ENCODE measurements at regions not wholly inside any gene's neighbourhood (a gene's known extent, or its start where the extent isn't known, plus 50 kb on each side); places are given as distances from the start of the nearest gene placed in this dataset.

- H3K27me3 ChIP-seq (replicated peaks in 1 of 2; ENCODE audit: control insufficient read depth in 2 of 2, extremely low read depth in 1 of 2, insufficient read depth in 2 of 2, low read length in 1 of 2): peaks cover 12 to 25% of the 10 kb centered on the region in 2 experiments
- no peaks in the 10 kb centered on the region for H3K4me1 ChIP-seq (ENCODE audit: control insufficient read depth in 1 of 2, extremely low read depth in 1 of 2, insufficient read depth in 2 of 2, low read length in 2 of 2)
- H3K4me1 Mint-ChIP-seq: no peaks in the 10 kb centered on the region
- H3K4me3 Mint-ChIP-seq: no peak overlapping the region
- H3K9me3 Mint-ChIP-seq: no peaks in the 10 kb centered on the region
- ChIA-PET POLR2A (no interaction called here), CTCF (no interaction called here)
- WGBS (ENCODE audit: insufficient coverage): 83% methylated on average over 3 of the region's 5 CpGs
- no peak overlapping the region for H3K27ac Mint-ChIP-seq
- H3K27ac ChIP-seq (ENCODE audit: low read length): no peak overlapping the region
- H3K4me3 ChIP-seq (ENCODE audit: control insufficient read depth in 1 of 2, extremely low read depth in 1 of 2, low read length in 1 of 2): no peak overlapping the region
- DNase-seq: no peak
- ATAC-seq (replicated peaks in 1 of 4): no peak
- peaks cover 42 to 56% of the 10 kb centered on the region in 2 donors for H3K27me3 Mint-ChIP-seq
- H3K36me3 ChIP-seq (ENCODE audit: control insufficient read depth in 2 of 2, extremely low read depth in 1 of 2, insufficient read depth in 1 of 2, low read length in 1 of 2): no peaks in the 10 kb centered on the region
- no peaks in the 10 kb centered on the region for H3K36me3 Mint-ChIP-seq
- no peaks in the 10 kb centered on the region for H3K9me3 ChIP-seq
These were observed 119.5 kb downstream of the SEC23IP start for GRCh38 chr10:120012131-120012400.

GRCh38 chr10:120012566-120012965, 120.0 kb downstream of the SEC23IP start:
- Mint-ChIP-seq H3K36me3 (no peaks in the 10 kb centered on the region), H3K4me1 (no peaks in the 10 kb centered on the region), H3K27me3 (peaks cover 42 to 56% of the 10 kb centered on the region in 2 donors), H3K4me3 (no peak overlapping the region), H3K9me3 (no peaks in the 10 kb centered on the region), H3K27ac (no peak overlapping the region)
- DNase-seq: no peak
- POLR2A ChIA-PET: no interaction called here
- CTCF ChIA-PET: no interaction called here
- ATAC-seq (replicated peaks in 1 of 4): no peak
- H3K27me3 ChIP-seq (replicated peaks in 1 of 2; ENCODE audit: control insufficient read depth in 2 of 2, extremely low read depth in 1 of 2, insufficient read depth in 2 of 2, low read length in 1 of 2): peaks cover 12 to 25% of the 10 kb centered on the region in 2 experiments
- WGBS (ENCODE audit: insufficient coverage): 85% methylated on average over 4 of the region's 7 CpGs
- no peaks in the 10 kb centered on the region for H3K36me3 ChIP-seq (ENCODE audit: control insufficient read depth in 2 of 2, extremely low read depth in 1 of 2, insufficient read depth in 1 of 2, low read length in 1 of 2)
- no peak overlapping the region for H3K27ac ChIP-seq (ENCODE audit: low read length)
- H3K9me3 ChIP-seq: no peaks in the 10 kb centered on the region
- H3K4me1 ChIP-seq (ENCODE audit: control insufficient read depth in 1 of 2, extremely low read depth in 1 of 2, insufficient read depth in 2 of 2, low read length in 2 of 2): no peaks in the 10 kb centered on the region
- no peak overlapping the region for H3K4me3 ChIP-seq (ENCODE audit: control insufficient read depth in 1 of 2, extremely low read depth in 1 of 2, low read length in 1 of 2)

DNA sequence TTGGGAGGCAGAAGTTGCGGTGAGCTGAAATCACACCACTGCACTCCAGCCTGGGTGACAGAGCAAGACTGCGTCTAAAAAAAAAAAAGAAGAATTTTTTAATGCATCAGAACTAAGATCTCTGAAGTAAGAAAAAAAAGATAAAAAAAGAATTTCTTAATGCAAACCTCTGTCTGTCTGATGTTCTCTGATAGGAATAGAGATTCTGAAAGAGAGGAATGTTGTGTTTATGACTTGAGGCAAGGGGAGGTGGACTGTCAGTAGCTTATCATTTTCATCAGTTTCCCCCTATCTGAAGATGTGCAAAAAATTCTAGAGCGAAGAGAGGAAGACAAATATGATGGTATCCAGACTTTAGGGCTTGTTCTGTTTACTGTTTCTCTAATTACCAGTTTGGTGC, 121.5 kb downstream of the SEC23IP start:
- H3K9me3 ChIP-seq: no peaks in the 10 kb centered on the region
- no CpG with 5 or more reads among the region's 3 CpGs for WGBS (ENCODE audit: insufficient coverage)
- H3K4me3 Mint-ChIP-seq: no peak overlapping the region
- no peak overlapping the region for H3K4me3 ChIP-seq (ENCODE audit: control insufficient read depth in 1 of 2, extremely low read depth in 1 of 2, low read length in 1 of 2)
- peaks cover 9 to 22% of the 10 kb centered on the region in 2 experiments for H3K27me3 ChIP-seq (replicated peaks in 1 of 2; ENCODE audit: control insufficient read depth in 2 of 2, extremely low read depth in 1 of 2, insufficient read depth in 2 of 2, low read length in 1 of 2)
- H3K36me3 Mint-ChIP-seq: no peaks in the 10 kb centered on the region
- ATAC-seq (replicated peaks in 1 of 4): no peak
- POLR2A ChIA-PET: no interaction called here
- DNase-seq: no peak
- no peak overlapping the region for H3K27ac ChIP-seq (ENCODE audit: low read length)
- no peaks in the 10 kb centered on the region for H3K9me3 Mint-ChIP-seq
- H3K4me1 ChIP-seq (ENCODE audit: control insufficient read depth in 1 of 2, extremely low read depth in 1 of 2, insufficient read depth in 2 of 2, low read length in 2 of 2): no peaks in the 10 kb centered on the region
- peaks cover 44 to 54% of the 10 kb centered on the region in 2 donors for H3K27me3 Mint-ChIP-seq
- H3K36me3 ChIP-seq (ENCODE audit: control insufficient read depth in 2 of 2, extremely low read depth in 1 of 2, insufficient read depth in 1 of 2, low read length in 1 of 2): no peaks in the 10 kb centered on the region
- no peaks in the 10 kb centered on the region for H3K4me1 Mint-ChIP-seq
- no peak overlapping the region for H3K27ac Mint-ChIP-seq
- CTCF ChIA-PET: no interaction called here

DNA sequence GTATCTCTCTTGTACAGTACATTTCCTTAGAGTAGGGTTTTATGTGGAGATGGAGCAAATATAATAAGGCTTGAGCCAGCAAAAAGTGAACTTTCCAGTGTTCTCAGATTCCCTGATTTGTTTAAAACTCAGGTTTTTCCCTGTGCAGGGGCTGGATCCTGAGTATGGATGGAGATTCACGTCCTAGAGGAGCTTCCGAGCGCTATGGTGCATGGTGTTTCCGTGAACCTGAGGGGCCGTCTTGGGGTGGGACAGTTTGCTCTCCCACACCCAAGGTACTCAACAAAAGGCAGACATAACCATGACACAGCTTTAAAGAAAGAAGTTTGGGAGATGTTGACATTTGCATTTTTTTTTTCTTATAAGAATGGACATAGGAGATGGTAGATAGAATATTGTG, 122.5 kb downstream of the SEC23IP start:
- no CpG with 5 or more reads among the region's 5 CpGs for WGBS (ENCODE audit: insufficient coverage)
- DNase-seq (no peak), ATAC-seq (replicated peaks in 1 of 4) (no peak)
- H3K27ac ChIP-seq (ENCODE audit: low read length): no peak overlapping the region
- H3K36me3 ChIP-seq (ENCODE audit: control insufficient read depth in 2 of 2, extremely low read depth in 1 of 2, insufficient read depth in 1 of 2, low read length in 1 of 2): no peaks in the 10 kb centered on the region
- Mint-ChIP-seq H3K27me3 (peaks cover 42 to 45% of the 10 kb centered on the region in 2 donors), H3K27ac (no peak overlapping the region), H3K4me1 (no peaks in the 10 kb centered on the region), H3K9me3 (no peaks in the 10 kb centered on the region), H3K36me3 (no peaks in the 10 kb centered on the region), H3K4me3 (no peak overlapping the region)
- H3K4me3 ChIP-seq (ENCODE audit: control insufficient read depth in 1 of 2, extremely low read depth in 1 of 2, low read length in 1 of 2): no peak overlapping the region
- H3K4me1 ChIP-seq (ENCODE audit: control insufficient read depth in 1 of 2, extremely low read depth in 1 of 2, insufficient read depth in 2 of 2, low read length in 2 of 2): no peaks in the 10 kb centered on the region
- POLR2A ChIA-PET: no interaction called here
- H3K27me3 ChIP-seq (replicated peaks in 1 of 2; ENCODE audit: control insufficient read depth in 2 of 2, extremely low read depth in 1 of 2, insufficient read depth in 2 of 2, low read length in 1 of 2): peaks cover 9 to 17% of the 10 kb centered on the region in 2 experiments
- CTCF ChIA-PET: no interaction called here
- H3K9me3 ChIP-seq: no peaks in the 10 kb centered on the region

GRCh38 chr10:120016906-120017305, 124.4 kb downstream of the SEC23IP start:
- Histone ChIP-seq H3K4me1 (ENCODE audit: control insufficient read depth in 1 of 2, extremely low read depth in 1 of 2, insufficient read depth in 2 of 2, low read length in 2 of 2) (no peaks in the 10 kb centered on the region), H3K27me3 (replicated peaks in 1 of 2; ENCODE audit: control insufficient read depth in 2 of 2, extremely low read depth in 1 of 2, insufficient read depth in 2 of 2, low read length in 1 of 2) (peaks cover 6 to 9% of the 10 kb centered on the region in 2 experiments), H3K4me3 (ENCODE audit: control insufficient read depth in 1 of 2, extremely low read depth in 1 of 2, low read length in 1 of 2) (no peak overlapping the region), H3K36me3 (ENCODE audit: control insufficient read depth in 2 of 2, extremely low read depth in 1 of 2, insufficient read depth in 1 of 2, low read length in 1 of 2) (no peaks in the 10 kb centered on the region), H3K27ac (ENCODE audit: low read length) (no peak overlapping the region), H3K9me3 (no peaks in the 10 kb centered on the region)
- POLR2A ChIA-PET: no interaction called here
- ATAC-seq (replicated peaks in 1 of 4) (no peak), DNase-seq (no peak)
- whole genome bisulfite sequencing (ENCODE audit: insufficient coverage): no CpG with 5 or more reads among the region's 1 CpG
- Mint-ChIP-seq H3K4me3 (no peak overlapping the region), H3K27ac (no peak overlapping the region), H3K36me3 (no peaks in the 10 kb centered on the region), H3K27me3 (peaks cover 33 to 37% of the 10 kb centered on the region in 2 donors), H3K4me1 (no peaks in the 10 kb centered on the region), H3K9me3 (no peaks in the 10 kb centered on the region)
- CTCF ChIA-PET: no interaction called here

GRCh38 chr10:120017733-120018417, 125.3 kb downstream of the SEC23IP start:
- H3K27me3 Mint-ChIP-seq: peaks cover 26 to 32% of the 10 kb centered on the region in 2 donors
- H3K27me3 ChIP-seq (replicated peaks in 1 of 2; ENCODE audit: control insufficient read depth in 2 of 2, extremely low read depth in 1 of 2, insufficient read depth in 2 of 2, low read length in 1 of 2): peaks cover 3 to 6% of the 10 kb centered on the region in 2 experiments
- no peaks in the 10 kb centered on the region for H3K9me3 ChIP-seq
- POLR2A ChIA-PET: no interaction called here
- H3K4me3 ChIP-seq (ENCODE audit: control insufficient read depth in 1 of 2, extremely low read depth in 1 of 2, low read length in 1 of 2): no peak overlapping the region
- H3K27ac ChIP-seq (ENCODE audit: low read length): no peak overlapping the region
- no peaks in the 10 kb centered on the region for H3K36me3 Mint-ChIP-seq
- ATAC-seq (replicated peaks in 1 of 4) (no peak), DNase-seq (no peak)
- H3K4me3 Mint-ChIP-seq: no peak overlapping the region
- no peaks in the 10 kb centered on the region for H3K9me3 Mint-ChIP-seq
- no peak overlapping the region for H3K27ac Mint-ChIP-seq
- H3K4me1 ChIP-seq (ENCODE audit: control insufficient read depth in 1 of 2, extremely low read depth in 1 of 2, insufficient read depth in 2 of 2, low read length in 2 of 2): no peaks in the 10 kb centered on the region
- CTCF ChIA-PET: no interaction called here
- H3K4me1 Mint-ChIP-seq: no peaks in the 10 kb centered on the region
- WGBS (ENCODE audit: insufficient coverage): 33% methylated on average over 1 of the region's 6 CpGs
- H3K36me3 ChIP-seq (ENCODE audit: control insufficient read depth in 2 of 2, extremely low read depth in 1 of 2, insufficient read depth in 1 of 2, low read length in 1 of 2): no peaks in the 10 kb centered on the region

GRCh38 chr10:120018695-120019094, 126.2 kb downstream of the SEC23IP start:
- Histone ChIP-seq H3K4me1 (ENCODE audit: control insufficient read depth in 1 of 2, extremely low read depth in 1 of 2, insufficient read depth in 2 of 2, low read length in 2 of 2) (no peaks in the 10 kb centered on the region), H3K36me3 (ENCODE audit: control insufficient read depth in 2 of 2, extremely low read depth in 1 of 2, insufficient read depth in 1 of 2, low read length in 1 of 2) (no peaks in the 10 kb centered on the region), H3K4me3 (ENCODE audit: control insufficient read depth in 1 of 2, extremely low read depth in 1 of 2, low read length in 1 of 2) (no peak overlapping the region), H3K27ac (ENCODE audit: low read length) (no peak overlapping the region), H3K27me3 (replicated peaks in 1 of 2; ENCODE audit: control insufficient read depth in 2 of 2, extremely low read depth in 1 of 2, insufficient read depth in 2 of 2, low read length in 1 of 2) (peaks cover under 1 to 7% of the 10 kb centered on the region in 2 experiments), H3K9me3 (no peaks in the 10 kb centered on the region)
- Mint-ChIP-seq H3K4me1 (no peaks in the 10 kb centered on the region), H3K27ac (no peak overlapping the region), H3K4me3 (no peak overlapping the region), H3K36me3 (no peaks in the 10 kb centered on the region), H3K9me3 (no peaks in the 10 kb centered on the region), H3K27me3 (peaks cover 33 to 34% of the 10 kb centered on the region in 2 donors)
- ChIA-PET CTCF (no interaction called here), POLR2A (no interaction called here)
- no peak for DNase-seq
- WGBS (ENCODE audit: insufficient coverage): 94% methylated on average over 2 of the region's 5 CpGs
- ATAC-seq (replicated peaks in 1 of 4): no peak
